GM21367 (cell line): ENCODE measurements at regions not wholly inside any gene's neighbourhood (a gene's known extent, or its start where the extent isn't known, plus 50 kb on each side); places are given as distances from the start of the nearest gene placed in this dataset.
"Not testable (repeated sequence)": the region's sequence is repeated elsewhere in the genome, so short reads cannot be mapped to it uniquely, and the experiment has no call there.

ENCODE experiments used
- ATAC-seq: cut with Tn5 transposase; IDR thresholded peaks from one replicate; pipeline ENCODE4 v1.9.1; 2021; ENCODE audit not compliant: unreplicated experiment

DNA sequence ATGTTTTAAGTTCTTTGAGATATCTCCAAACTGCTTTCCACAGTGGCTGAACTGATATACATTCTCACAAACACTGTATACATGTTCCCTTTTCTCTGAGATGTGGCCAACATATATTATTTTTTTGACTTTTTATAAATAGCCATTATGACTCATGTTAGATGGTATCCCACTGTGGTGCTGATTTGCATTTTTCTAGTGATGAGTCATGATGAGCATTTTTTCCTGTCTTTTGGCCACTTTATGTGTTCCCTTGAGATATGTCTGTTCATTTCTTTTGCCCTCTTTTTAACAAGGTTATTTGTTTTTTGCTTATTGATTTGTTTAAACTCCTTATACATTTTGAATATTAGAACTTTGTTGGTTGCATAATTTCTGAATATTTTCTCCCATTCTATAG, 1055.1 kb downstream of the NXPH1 start:
- no peak for ATAC-seq

DNA sequence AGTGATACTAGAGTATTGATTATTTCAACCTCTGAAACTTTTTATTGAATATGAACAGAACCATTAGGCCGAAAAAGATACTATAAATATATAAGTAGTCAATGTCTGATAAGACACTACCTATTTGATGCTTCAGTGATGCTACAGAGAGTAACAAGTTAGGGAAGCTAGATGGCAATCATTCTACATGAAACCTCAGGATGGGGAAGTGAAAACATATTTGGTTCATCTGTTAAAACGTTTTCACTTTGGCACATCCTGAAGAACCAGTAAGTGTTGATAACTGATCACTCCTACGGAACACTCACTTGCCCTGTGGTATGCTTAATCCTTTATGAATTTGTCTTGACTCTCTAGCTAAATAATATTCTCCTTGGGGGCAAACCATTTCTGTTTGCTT, 1064.9 kb downstream of the NXPH1 start:
- ATAC-seq: no peak

DNA sequence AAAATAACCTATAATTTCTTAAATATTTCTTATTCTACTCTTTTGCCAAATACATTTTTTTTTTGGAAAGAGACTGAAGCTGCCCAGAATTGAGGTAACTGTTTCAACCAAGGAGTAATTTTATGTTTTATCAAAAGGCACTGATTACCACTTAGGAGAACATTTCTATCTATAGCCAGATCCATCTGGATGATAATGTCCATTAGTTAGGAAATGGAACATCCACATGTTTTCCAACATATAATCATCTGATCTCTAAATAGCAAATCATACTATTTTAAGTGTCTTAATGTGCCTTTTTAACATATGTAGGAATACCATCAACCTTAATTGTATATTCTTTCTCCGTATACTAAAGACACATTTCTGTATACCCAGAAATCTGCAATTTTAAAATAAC, 1068.9 kb downstream of the NXPH1 start:
- ATAC-seq: no peak

DNA sequence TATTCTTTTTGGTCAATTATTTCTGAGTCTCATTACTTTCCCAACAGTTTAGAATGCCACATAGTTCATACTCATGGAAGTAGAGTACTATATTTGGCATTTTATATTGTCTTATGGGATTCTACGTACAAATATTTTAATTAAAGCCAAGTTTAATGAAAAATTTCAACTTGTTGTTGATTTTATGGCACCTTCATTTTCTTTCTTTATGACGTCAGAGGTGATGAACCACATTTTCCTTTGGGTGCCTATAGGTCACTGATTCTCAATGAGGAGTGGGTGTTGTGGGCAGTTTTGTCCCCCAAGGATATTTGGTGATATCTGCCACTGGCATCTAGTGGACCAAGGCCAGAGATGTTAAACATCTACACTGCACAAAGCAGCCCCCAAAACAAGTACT, 1071.3 kb downstream of the NXPH1 start:
- ATAC-seq: no peak

DNA sequence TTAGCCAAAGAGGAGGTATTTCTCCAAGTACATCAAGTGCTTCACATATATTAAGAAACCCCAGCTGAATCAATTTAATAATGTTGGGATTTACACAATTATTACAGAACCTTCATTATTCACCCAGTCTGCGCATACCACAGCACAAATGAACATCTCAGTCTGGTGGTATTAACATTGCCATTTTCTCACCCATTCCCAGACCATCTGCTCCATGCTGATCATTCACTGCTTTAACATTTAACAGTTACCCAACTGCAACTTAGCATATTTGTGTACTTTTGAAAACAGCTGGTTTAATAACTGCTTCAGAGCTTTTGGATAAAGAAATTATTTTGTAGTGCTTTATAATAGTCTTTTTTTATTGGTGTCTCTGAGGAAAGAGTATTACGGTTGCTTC, 1072.1 kb downstream of the NXPH1 start:
- no peak for ATAC-seq

DNA sequence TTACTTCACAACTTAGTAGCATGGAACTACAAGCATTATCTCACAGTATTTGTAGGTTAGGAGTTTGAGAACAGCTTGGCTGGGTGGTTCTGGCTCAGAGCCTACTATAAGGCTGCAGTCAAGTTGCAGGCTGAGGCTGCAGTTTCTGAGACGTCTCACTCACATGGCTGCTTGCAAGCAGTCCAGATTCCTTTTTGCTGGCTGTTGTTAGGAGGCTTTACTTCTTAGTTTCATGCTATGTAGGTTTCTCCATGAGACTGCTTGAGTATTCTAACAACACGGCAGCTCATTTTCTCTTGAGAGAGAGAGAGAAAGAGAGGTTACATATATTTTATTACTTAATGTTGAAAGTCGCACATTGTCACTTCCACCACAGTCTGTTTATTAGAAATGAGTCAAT, 1073.9 kb downstream of the NXPH1 start:
- ATAC-seq: no peak

DNA sequence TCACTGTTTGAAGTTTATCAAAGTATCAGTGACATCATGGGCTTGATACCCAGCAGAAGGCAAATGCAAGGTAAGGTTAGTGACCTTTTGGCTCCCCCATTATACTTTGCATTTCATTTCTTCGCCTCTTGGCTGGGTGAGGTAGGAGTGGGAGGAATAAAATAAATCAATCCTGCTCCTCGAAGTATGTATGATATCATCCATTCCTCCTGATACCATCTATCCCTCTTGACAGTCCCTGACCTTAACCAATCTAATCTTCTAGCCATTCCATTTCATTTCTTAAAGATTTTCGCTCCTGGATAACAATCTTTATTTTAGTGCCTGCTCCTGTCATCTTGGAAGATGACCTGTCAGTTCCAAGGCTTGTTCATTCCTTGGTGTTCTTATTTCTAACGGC, 1083.3 kb downstream of the NXPH1 start:
- ATAC-seq: no peak

DNA sequence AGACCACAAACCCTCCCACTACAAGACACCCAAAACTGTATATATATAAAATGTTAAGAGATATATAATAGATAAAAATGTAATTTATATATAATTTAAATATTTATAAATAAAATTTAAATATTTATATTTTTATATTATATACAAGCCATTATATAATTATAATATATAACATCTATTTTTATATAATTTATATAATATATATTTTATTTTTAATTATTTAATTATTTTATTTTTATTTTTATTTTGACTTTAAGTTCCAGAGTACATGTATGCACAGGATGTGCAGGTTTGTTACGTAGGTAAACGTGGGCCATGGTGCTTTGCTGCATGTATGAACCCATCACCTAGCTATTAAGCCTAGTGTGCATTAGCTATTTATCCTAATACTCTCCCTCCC, 1090.2 kb downstream of the NXPH1 start:
- ATAC-seq: no peak

DNA sequence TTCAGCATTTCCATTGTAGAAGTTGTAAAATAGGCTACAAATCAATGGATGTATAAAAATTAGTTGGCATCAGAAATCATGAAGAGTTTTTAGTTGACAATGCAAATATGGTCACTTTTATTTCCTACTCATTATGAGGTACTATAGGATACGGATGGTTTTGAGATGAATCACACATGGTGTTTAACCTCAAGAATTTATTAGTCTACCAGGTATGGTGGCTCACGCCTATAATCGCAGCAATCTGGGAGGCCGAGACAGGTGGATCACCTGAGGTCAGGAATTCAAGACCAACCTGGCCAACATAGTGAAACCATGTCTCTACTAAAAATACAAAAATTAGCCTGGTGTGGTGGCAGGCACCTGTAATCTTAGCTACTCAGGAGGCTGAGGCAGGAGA, 1119.0 kb downstream of the NXPH1 start:
- not testable (repeated sequence) for ATAC-seq

DNA sequence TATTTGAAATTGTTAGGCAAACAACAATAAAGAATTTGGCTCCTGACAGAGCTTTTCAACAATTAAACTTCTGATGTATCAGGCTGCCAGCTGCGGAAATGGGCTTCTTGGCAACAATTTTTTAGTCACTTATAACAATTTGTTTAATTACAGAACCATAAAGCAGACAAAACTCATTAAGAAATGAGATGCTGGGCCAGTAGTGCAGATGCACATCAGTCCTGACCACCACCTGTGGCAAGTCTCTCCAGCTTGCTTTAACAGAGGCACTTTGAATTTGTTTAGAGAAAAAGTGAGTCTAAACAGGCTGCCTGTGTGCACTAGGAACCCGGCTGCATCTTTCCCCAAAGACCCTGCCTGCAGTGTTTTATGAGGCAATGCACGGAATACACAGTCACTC, 1124.4 kb downstream of the NXPH1 start:
- no peak for ATAC-seq

DNA sequence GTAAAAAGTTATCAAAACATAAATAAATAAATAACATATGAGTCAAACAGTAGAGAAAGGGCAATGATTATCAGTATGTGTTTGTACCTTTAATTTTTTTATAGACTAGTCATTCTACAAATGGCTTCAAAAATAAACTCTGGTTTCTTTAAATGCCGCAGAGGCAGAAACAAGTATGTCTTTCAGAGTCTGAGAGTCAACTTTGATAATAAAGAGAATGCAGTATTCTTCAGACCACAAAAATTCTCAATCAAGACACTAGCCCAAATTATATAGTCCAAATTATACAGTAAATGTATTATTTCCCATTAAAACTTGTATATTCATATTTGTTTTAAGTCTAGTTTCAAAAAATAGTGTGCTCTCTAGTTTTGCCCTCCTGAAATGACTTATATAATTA, 1142.3 kb downstream of the NXPH1 start:
- no peak for ATAC-seq

DNA sequence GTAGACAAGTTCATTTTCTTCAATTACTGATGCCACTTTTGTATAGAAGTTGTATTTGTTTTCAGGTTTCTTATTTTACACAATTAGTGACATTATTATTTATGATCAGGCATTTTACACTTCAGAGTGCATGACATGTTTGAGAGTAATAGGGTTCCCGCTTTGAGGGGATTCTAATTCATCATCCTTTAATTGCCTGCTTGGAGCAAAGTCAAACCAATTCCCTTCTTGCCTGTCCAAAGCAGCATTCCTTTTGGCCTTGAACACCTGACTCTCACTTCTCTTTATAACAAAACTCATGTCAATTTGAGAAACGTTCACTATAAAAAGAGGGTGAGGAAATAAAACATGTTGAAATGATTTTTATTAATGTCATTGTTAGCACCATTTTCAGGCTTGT, 1149.4 kb downstream of the NXPH1 start:
- ATAC-seq: no peak

DNA sequence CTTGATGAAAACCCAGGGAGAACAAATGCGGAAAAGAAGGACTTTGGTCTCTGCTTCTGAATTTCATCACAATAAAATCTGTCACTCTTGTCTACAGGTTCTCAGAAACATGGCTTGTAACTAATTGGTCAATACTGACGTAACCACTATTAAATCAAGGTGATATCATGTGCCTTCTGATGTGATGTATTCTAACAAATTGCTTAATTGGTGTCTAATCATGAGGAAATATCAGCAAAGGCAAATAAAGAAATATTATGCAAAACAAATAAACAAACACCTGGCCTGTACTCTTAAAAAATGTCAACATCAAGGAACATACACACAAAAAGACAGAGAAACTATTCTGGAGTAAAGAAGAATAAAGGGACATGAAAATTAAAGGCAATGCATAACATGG, 1165.0 kb downstream of the NXPH1 start:
- ATAC-seq: no peak

DNA sequence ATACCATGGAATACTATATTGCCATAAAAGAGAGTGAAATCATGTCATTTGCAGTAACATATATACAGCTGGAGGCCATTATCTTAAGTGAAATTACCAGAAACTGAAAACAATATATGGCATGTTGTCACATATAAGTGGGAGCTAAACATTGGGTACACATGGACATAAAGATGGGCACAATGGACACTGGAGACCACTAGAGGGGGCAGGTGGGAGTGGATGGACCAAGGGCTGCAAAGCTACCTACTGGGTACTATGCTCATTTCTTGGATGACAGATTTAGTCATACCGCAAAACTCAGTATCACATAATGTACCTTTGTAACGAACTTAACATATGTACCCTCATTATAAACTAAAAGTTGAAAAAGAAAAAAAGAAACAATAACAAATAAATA, 1167.6 kb downstream of the NXPH1 start:
- ATAC-seq: no peak

DNA sequence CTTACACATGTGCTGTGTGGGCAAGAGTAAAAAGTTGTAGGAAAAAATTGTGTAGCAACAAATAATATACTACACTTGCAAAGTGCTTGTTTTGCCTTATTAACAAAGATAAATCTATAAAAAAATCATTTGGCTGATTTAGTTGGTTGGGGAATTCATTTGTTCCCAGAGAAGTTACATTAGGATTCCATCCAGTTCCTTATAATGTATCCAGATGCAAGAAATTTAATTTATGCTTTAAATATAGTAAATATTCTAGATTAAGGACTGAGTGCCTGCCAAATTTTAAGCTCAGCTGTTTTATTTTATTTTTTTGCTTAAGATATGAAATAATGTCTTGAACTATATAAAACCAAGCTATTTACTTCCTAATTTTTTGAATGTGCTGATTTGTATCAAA, 1169.9 kb downstream of the NXPH1 start:
- ATAC-seq: no peak

DNA sequence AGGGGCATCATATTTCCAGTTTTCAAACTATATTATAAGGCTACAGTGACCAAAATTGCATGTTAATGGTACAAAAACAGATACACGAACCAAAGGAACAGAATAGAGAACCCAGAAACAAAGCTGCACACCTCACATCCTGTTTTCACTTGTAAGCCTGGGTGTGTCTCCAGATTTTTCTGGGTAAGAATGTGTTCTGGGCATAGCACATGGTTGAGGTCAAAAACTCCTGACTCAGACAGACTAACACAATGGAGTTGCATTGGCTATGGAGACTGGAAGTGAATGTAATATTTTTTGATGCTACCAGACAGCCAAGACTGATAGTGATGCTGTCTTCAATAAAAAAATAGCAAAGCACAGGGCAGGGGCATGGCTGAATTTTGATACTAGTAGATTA, 1175.2 kb downstream of the NXPH1 start:
- no peak for ATAC-seq

DNA sequence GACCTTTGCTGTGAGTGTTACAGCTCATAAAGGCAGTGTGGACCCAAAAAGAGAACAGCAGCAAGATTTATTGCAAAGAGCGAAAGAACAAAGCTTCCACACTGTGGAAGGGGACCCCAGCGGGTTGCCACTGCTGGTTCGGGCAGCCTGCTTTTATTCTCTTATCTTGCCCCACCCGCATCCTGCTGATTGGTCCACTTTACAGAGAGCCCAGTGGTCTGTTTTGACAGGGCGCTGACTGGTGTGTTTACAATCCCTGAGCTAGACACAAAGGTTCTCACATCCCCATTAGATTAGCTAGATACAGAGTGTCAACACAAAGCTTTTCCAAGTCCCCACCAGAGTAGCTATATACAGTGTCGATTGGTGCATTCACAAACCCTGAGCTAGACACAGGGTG, 1187.5 kb downstream of the NXPH1 start:
- ATAC-seq: not testable (repeated sequence)

DNA sequence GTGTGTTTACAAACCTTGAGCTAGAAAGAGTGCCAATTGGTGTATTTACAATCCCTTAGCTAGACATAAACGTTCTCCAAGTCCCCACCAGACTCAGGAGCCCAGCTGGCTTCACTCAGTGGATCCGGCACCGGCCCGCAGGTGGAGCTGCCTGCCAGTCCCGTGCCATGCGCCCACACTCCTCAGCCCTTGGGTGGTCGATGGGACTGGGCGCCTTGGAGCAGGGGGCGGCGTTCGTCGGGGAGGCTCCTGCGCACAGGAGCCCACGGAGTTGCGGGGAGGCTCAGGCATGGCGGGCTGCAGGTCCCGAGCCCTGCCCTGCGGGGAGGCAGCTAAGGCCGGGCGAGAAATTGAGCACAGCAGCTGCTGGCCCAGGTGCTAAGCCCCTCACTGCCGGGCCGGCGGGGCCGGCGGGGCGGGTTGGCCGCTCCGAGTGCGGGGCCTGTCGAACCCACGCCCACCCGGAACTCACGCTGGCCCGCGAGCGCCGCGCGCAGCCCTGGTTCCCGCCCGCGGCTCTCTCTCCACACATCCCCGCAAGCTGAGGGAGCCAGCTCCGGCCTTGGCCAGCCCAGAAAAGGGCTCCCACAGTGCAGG, 1188.0 kb downstream of the NXPH1 start:
- not testable (repeated sequence) for ATAC-seq

DNA sequence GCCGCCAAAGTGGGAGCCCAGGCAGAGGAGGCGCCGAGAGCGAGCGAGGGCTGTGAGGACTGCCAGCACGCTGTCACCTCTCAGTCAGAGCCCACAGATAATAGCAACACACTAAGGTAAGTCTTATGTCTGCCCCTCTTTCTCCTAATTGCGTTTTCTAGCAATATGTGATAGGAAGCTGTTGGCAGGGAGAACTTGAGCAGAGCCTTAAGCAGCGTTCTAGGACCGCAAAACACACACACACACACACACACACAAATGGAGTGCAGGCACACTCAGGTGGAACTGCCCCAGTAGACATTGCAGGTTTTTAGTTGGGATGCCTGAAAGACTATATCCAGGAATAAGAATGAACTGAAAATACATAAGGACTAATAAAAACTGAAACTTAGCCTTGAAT, 1188.5 kb downstream of the NXPH1 start:
- ATAC-seq: no peak

DNA sequence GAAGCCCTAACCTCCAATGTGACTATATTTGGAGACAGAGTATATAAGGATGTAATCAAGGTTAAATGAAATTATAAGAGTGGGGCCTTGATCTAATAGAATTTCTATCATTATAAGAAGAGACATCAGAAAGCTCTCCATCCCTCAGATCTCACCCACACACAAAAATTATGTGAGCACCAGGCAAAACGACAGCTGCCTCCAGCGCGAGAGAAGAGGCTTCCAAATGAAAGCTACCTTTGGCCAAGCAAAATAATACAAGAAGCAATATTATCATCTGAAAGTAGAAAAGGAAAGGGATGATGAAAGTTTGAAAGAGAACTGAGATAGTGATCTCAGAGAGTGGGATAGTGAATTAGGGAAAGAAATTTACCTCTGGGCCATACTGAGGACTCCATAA, 1192.5 kb downstream of the NXPH1 start:
- no peak for ATAC-seq

DNA sequence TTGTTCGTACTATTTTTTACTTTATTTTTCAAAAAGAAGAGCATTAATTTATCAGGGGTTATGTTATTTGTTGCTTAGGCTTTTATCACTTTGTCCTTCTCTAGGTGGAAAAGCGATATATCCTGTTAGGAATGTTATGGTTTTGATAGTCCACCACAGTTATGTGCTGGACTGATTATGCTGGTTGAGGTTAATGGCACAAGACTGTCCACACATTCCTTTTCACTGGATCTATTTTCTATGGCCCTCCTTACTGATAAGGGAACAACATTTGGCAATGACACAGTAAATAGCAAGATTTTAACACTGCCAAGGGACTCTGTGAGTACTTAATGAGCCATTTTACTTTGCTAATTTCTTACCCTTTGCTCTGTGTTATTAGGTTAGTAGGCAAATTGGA, 1212.3 kb downstream of the NXPH1 start:
- no peak for ATAC-seq

DNA sequence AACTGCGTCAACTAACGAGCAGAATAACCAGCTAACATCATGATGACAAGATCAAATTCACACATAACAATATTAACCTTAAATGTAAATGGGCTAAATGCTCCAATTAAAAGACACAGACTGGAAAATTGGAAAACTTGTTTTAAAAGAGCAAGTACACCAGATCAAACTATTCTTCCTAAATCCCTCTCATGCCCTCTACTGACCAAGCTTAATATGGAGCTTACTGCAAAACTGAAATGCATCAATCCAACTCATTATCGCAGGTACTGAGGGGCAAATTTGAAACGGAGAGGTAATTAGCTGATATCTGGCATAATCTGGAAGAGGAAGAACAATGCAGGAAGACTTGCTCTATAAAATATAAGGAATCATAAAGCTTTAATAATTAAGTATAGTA, 1223.8 kb downstream of the NXPH1 start:
- no peak for ATAC-seq

DNA sequence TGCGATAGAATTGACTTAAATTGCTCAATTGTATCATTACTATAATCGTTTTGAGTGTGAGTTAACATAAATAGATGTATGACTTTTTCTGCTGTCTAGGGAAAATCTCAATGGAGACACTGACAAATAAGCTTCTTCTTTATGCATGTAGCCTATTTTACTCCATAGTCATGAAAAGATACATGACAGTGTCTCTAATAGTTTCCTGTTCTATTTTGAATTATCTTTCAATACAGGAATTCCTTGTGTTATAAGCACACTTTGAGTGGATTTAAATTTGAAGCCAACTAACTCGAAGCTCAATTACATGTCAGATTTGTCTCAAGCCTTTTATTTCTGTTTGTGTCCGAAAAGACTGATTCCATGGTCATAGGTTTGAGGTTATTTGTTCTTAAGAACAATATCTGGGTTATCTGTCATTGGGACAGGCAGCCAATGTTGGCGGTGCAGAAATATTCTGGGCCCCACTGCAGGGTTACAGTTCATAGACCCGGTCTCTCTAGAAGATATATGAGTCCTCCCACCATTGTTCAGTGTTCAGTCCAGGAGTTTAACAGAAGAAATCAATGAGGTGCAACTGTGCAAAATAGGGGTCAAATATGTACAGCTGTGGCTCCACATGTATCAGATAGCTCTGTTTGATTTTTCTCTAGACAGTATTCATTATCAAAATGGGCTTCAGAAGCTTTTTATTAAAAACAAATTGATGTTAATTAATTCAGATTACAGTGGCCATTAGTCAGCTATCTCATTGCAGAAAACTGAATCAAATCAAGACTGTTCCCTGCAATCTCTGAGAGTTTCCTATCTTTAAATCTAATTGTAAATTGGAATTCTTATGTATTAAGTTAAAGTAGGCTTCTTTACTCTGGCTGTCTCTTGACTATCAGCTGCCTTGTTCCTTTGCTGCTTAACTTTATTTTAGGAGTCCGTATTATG, 1238.8 kb downstream of the NXPH1 start:
- no peak for ATAC-seq
